CD4-positive, alpha-beta T cell (primary cell): ENCODE measurements at regions not wholly inside any gene's neighbourhood (a gene's known extent, or its start where the extent isn't known, plus 50 kb on each side); places are given as distances from the start of the nearest gene placed in this dataset.

Experiments used
- ATAC-seq: fragments of 200-7000 bp; cut with Tn5 transposase; one replicate; pipeline ENCODE4 v1.10.0; 2022; ENCODE audit warnings: mild to moderate bottlenecking; ENCODE audit not compliant: poor library complexity
- CTCF ChIA-PET: fragments of 350-600 bp; sonication (Branson Sonifier 250); formaldehyde crosslinking; loops from one replicate; lab custom pipeline; 2021; ENCODE audit warnings: antibody characterized with exemption, inconsistent platforms; lab: Charles Lee
- POLR2A ChIA-PET: fragments of 350-600 bp; sonication (Branson Sonifier 250); formaldehyde crosslinking; loops from one replicate; lab custom pipeline; 2021; ENCODE audit warnings: antibody characterized with exemption, inconsistent platforms; lab: Charles Lee
- DNase-seq, 14 experiments: peaks; one replicate each; pipeline ENCODE4 v3.0.0-alpha.2; 2013 to 2020; ENCODE audit warnings: mixed read lengths in 2 of 14
- H3K27ac ChIP-seq, 2 donors: one replicate each; pipeline versions ENCODE4 v1.5.1 to v1.7.0; 2013; ENCODE audit warnings: low read length in 2 of 2, low read depth in 1 of 2, mild to moderate bottlenecking in 1 of 2
- H3K27me3 ChIP-seq, 2 experiments: 1 replicate in 1 of 2; 2 replicates in 1 of 2; pipeline versions ENCODE4 v1.6.1 to v1.7.0; 2013; ENCODE audit warnings: low read length in 2 of 2, control low read depth in 1 of 2, mild to moderate bottlenecking in 1 of 2, moderate library complexity in 1 of 2; ENCODE audit not compliant: insufficient read depth in 2 of 2, control insufficient read depth in 1 of 2
- H3K36me3 ChIP-seq: one replicate; pipeline ENCODE4 v1.6.1; 2013; ENCODE audit warnings: low read length, control low read depth; ENCODE audit not compliant: insufficient read depth
- H3K4me1 ChIP-seq: one replicate; pipeline ENCODE4 v1.6.1; 2013; ENCODE audit warnings: low read length, control low read depth; ENCODE audit not compliant: insufficient read depth
- H3K4me3 ChIP-seq: one replicate; pipeline ENCODE4 v1.5.1; 2013; ENCODE audit warnings: mild to moderate bottlenecking, low read length, moderate library complexity
- H3K9me3 ChIP-seq, 2 experiments: 1 replicate in 1 of 2; 2 replicates in 1 of 2; pipeline versions ENCODE4 v1.6.1 to v1.7.0; 2013; ENCODE audit warnings: low read length in 2 of 2, mild to moderate bottlenecking in 2 of 2, control low read depth in 1 of 2, moderate library complexity in 1 of 2; ENCODE audit not compliant: control insufficient read depth in 1 of 2, insufficient read depth in 1 of 2
- H3K27ac Mint-ChIP-seq: one replicate; pipeline ENCODE4 v1.8.0; 2020; ENCODE audit warnings: mixed read lengths
- H3K27me3 Mint-ChIP-seq: one replicate; pipeline ENCODE4 v1.8.0; 2021; ENCODE audit warnings: mixed read lengths
- H3K36me3 Mint-ChIP-seq: one replicate; pipeline ENCODE4 v1.8.0; 2021; ENCODE audit warnings: low read depth, mixed read lengths
- H3K4me1 Mint-ChIP-seq: one replicate; pipeline ENCODE4 v1.8.0; 2021; ENCODE audit warnings: low read depth, mixed read lengths
- H3K4me3 Mint-ChIP-seq: one replicate; pipeline ENCODE4 v1.8.0; 2020; ENCODE audit warnings: mild to moderate bottlenecking, mixed read lengths
- H3K9me3 Mint-ChIP-seq: one replicate; pipeline ENCODE4 v1.8.0; 2020; ENCODE audit warnings: mixed read lengths
- CTCF ChIP-seq: fragments of 200-600 bp; IDR thresholded peaks from one replicate; pipeline ENCODE4 v1.8.0; 2022; ENCODE audit warnings: antibody characterized with exemption, mild to moderate bottlenecking
- intact Hi-C, 2 experiments: fragments of 100-400 bp; cut with DNase I in 1 of 2; cut with micrococcal nuclease in 1 of 2; formaldehyde crosslinking; loops; one replicate each; pipeline versions ENCODE4 v1.15.1 to v1.9.0; 2023 to 2025; cut with DNase I, micrococcal nuclease

GRCh38 chr10:107390563-107390962, 226.1 kb upstream of the SORCS1 start:
- Histone ChIP-seq H3K36me3 (no peaks in the 10 kb centered on the region), H3K27me3 (no peaks in the 10 kb centered on the region), H3K27ac (no peak overlapping the region), H3K4me3 (no peak overlapping the region), H3K9me3 (no peaks in the 10 kb centered on the region), H3K4me1 (no peaks in the 10 kb centered on the region)
- CTCF ChIA-PET = no interaction called here
- intact Hi-C loops = no loop called here
- DNase-seq = no peak
- no peak for ATAC-seq
- H3K36me3 Mint-ChIP-seq = no peaks in the 10 kb centered on the region
- H3K9me3 Mint-ChIP-seq = peaks cover 5% of the 10 kb centered on the region
- no peak for TF ChIP-seq CTCF
- H3K4me3 Mint-ChIP-seq = no peak overlapping the region
- H3K4me1 Mint-ChIP-seq = no peaks in the 10 kb centered on the region
- H3K27me3 Mint-ChIP-seq = no peaks in the 10 kb centered on the region
- POLR2A ChIA-PET = no interaction called here
- H3K27ac Mint-ChIP-seq = no peak overlapping the region

GRCh38 chr10:107383357-107383756, 218.9 kb upstream of the SORCS1 start:
- no peak overlapping the region for H3K4me3 Mint-ChIP-seq
- CTCF ChIA-PET = no interaction called here
- ATAC-seq = no peak
- Histone ChIP-seq H3K36me3 (no peaks in the 10 kb centered on the region), H3K9me3 (no peaks in the 10 kb centered on the region), H3K4me1 (no peaks in the 10 kb centered on the region), H3K4me3 (no peak overlapping the region), H3K27ac (no peak overlapping the region), H3K27me3 (no peaks in the 10 kb centered on the region)
- H3K9me3 Mint-ChIP-seq = peaks cover 13% of the 10 kb centered on the region
- no peaks in the 10 kb centered on the region for H3K4me1 Mint-ChIP-seq
- no peak for DNase-seq
- no peak for TF ChIP-seq CTCF
- no peaks in the 10 kb centered on the region for H3K27me3 Mint-ChIP-seq
- no peaks in the 10 kb centered on the region for H3K36me3 Mint-ChIP-seq
- intact Hi-C loops = no loop called here
- POLR2A ChIA-PET = no interaction called here
- no peak overlapping the region for H3K27ac Mint-ChIP-seq

GRCh38 chr10:107379601-107380000, 215.1 kb upstream of the SORCS1 start:
- no peak for DNase-seq
- ChIA-PET CTCF (no interaction called here), POLR2A (no interaction called here)
- intact Hi-C loops = no loop called here
- Histone ChIP-seq H3K4me1 (no peaks in the 10 kb centered on the region), H3K4me3 (no peak overlapping the region), H3K27ac (no peak overlapping the region), H3K27me3 (no peaks in the 10 kb centered on the region), H3K36me3 (no peaks in the 10 kb centered on the region), H3K9me3 (peaks cover 0 to 4% of the 10 kb centered on the region in 2 experiments)
- TF ChIP-seq CTCF = no peak
- Mint-ChIP-seq H3K27me3 (no peaks in the 10 kb centered on the region), H3K27ac (no peak overlapping the region), H3K4me3 (no peak overlapping the region), H3K4me1 (no peaks in the 10 kb centered on the region), H3K9me3 (peaks cover 26% of the 10 kb centered on the region), H3K36me3 (no peaks in the 10 kb centered on the region)
- no peak for ATAC-seq
